WTC11 (cell line): ENCODE measurements at regions not wholly inside any gene's neighbourhood (a gene's known extent, or its start where the extent isn't known, plus 50 kb on each side); places are given as distances from the start of the nearest gene placed in this dataset.

Experiments
- ATF2 ChIP-seq: sonication (generic); formaldehyde crosslinking; IDR thresholded peaks from 2 replicates; pipeline ENCODE4 v1.8.1; 2022; ENCODE audit warnings: low read depth, missing genetic modification reagents, borderline replicate concordance
- ATF6 ChIP-seq: sonication (generic); formaldehyde crosslinking; IDR thresholded peaks from 2 replicates; pipeline ENCODE4 v1.8.1; 2023; ENCODE audit warnings: mild to moderate bottlenecking, missing genetic modification reagents
- CREB1 ChIP-seq: sonication (generic); formaldehyde crosslinking; IDR thresholded peaks from 2 replicates; pipeline ENCODE4 v1.8.0; 2023; ENCODE audit warnings: mild to moderate bottlenecking, missing genetic modification reagents
- CTCF ChIP-seq: fragments of 200-600 bp; IDR thresholded peaks from 2 replicates; pipeline ENCODE4 v1.8.0; 2022; ENCODE audit warnings: antibody characterized with exemption
- ETV6 ChIP-seq: sonication (generic); formaldehyde crosslinking; IDR thresholded peaks from 2 replicates; pipeline ENCODE4 v1.8.1; 2022; ENCODE audit warnings: mild to moderate bottlenecking, missing genetic modification reagents
- FOXP4 ChIP-seq: sonication (generic); formaldehyde crosslinking; IDR thresholded peaks from 2 replicates; pipeline ENCODE4 v1.8.0; 2022; ENCODE audit warnings: mild to moderate bottlenecking, missing genetic modification reagents
- MXD4 ChIP-seq: fragments of 250-450 bp; sonication (Bioruptor Pico); IDR thresholded peaks from 2 replicates; pipeline ENCODE4 v1.8.0; 2021; ENCODE audit warnings: mild to moderate bottlenecking, moderate library complexity, borderline replicate concordance
- NFYB ChIP-seq: sonication (generic); formaldehyde crosslinking; conservative IDR thresholded peaks from 2 replicates; pipeline ENCODE4 v1.8.0; 2022; ENCODE audit warnings: low read depth, missing genetic modification reagents
- NR2C2 ChIP-seq: sonication (generic); formaldehyde crosslinking; IDR thresholded peaks from 2 replicates; pipeline ENCODE4 v1.8.0; 2022; ENCODE audit warnings: mild to moderate bottlenecking, missing genetic modification reagents
- RELA ChIP-seq: sonication (generic); formaldehyde crosslinking; IDR thresholded peaks from 2 replicates; pipeline ENCODE4 v1.8.1; 2022; ENCODE audit warnings: missing genetic modification reagents, mild to moderate bottlenecking, borderline replicate concordance
- USF1 ChIP-seq: sonication (generic); formaldehyde crosslinking; IDR thresholded peaks from 2 replicates; pipeline ENCODE4 v1.8.0; 2022; ENCODE audit warnings: mild to moderate bottlenecking, missing genetic modification reagents
- ZNF416 ChIP-seq: fragments of 250-450 bp; sonication (Bioruptor Pico); IDR thresholded peaks from 2 replicates; pipeline ENCODE4 v1.9.0; 2021; ENCODE audit warnings: mild to moderate bottlenecking, inconsistent platforms

- TF ChIP-seq RELA (CRISPR knock-in tag), result no peak
- no peak for TF ChIP-seq CREB1
- TF ChIP-seq MXD4 (CRISPR knock-in tag), result no peak
- TF ChIP-seq CTCF, result no peak
- TF ChIP-seq NFYB, result no peak
- TF ChIP-seq ATF2 (CRISPR knock-in tag), result no peak
- no peak for TF ChIP-seq ETV6
- no peak for TF ChIP-seq ZNF416 (CRISPR knock-in tag)
- no peak for TF ChIP-seq USF1 (CRISPR knock-in tag)
- TF ChIP-seq ATF6 (CRISPR knock-in tag), result no peak
- no peak for TF ChIP-seq NR2C2 (CRISPR knock-in tag)
- TF ChIP-seq FOXP4 (CRISPR knock-in tag), result no peak
These were observed 132.3 kb upstream of the EPHA4 start for GRCh38 chr2:221704442-221704841.
